NB4 (cell line): ENCODE measurements at regions not wholly inside any gene's neighbourhood (a gene's known extent, or its start where the extent isn't known, plus 50 kb on each side); places are given as distances from the start of the nearest gene placed in this dataset.
"Not testable (repeated sequence)": the region's sequence is repeated elsewhere in the genome, so short reads cannot be mapped to it uniquely, and the experiment has no call there.

Experiments
- DNase-seq: peaks from one replicate; pipeline ENCODE4 v3.0.0; 2010; ENCODE audit warnings: low read depth
- H3K4me3 ChIP-seq: one replicate; pipeline ENCODE4 v1.5.1; 2011; ENCODE audit warnings: mild to moderate bottlenecking, low read depth, low read length, moderate library complexity
- MYC ChIP-seq: IDR thresholded peaks from 2 replicates; pipeline ENCODE4 v1.6.1; 2011; ENCODE audit warnings: low read depth, low read length
- POLR2A ChIP-seq: IDR thresholded peaks from 2 replicates; pipeline ENCODE4 v1.6.1; 2011; ENCODE audit warnings: mild to moderate bottlenecking; ENCODE audit not compliant: insufficient read length; ENCODE audit errors: extremely low read depth
- TF ChIP-seq, protein P1 (sequence below): IDR thresholded peaks from 2 replicates; pipeline ENCODE4 v1.6.1; 2011; ENCODE audit warnings: low read depth, low read length
- TF ChIP-seq, protein P2 (sequence below): IDR thresholded peaks from one replicate; pipeline ENCODE4 v1.5.1; 2012; ENCODE audit warnings: low read depth, low read length

DNA sequence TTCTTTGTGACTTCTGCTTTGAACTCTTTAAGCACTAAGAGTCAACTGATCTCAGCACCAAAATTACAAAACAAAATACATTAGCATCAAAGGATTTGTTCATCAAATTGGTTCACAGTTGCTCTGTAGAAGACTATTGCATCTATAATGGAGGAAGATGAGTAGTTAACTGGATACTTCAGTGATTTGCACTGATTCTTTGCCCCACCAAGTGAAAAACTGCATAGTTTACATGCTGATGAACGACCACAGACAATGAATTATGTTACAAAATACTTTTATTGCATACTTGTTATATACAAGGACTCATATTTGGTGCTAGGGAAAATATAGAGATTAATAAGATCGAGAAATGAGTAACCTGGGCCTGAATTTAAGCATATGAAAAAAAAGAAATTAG, 107.2 kb downstream of the SCG2 start:
- TF ChIP-seq, protein P1, sequence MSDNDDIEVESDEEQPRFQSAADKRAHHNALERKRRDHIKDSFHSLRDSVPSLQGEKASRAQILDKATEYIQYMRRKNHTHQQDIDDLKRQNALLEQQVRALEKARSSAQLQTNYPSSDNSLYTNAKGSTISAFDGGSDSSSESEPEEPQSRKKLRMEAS: no peak
- no peak for TF ChIP-seq MYC
- TF ChIP-seq, protein P2, sequence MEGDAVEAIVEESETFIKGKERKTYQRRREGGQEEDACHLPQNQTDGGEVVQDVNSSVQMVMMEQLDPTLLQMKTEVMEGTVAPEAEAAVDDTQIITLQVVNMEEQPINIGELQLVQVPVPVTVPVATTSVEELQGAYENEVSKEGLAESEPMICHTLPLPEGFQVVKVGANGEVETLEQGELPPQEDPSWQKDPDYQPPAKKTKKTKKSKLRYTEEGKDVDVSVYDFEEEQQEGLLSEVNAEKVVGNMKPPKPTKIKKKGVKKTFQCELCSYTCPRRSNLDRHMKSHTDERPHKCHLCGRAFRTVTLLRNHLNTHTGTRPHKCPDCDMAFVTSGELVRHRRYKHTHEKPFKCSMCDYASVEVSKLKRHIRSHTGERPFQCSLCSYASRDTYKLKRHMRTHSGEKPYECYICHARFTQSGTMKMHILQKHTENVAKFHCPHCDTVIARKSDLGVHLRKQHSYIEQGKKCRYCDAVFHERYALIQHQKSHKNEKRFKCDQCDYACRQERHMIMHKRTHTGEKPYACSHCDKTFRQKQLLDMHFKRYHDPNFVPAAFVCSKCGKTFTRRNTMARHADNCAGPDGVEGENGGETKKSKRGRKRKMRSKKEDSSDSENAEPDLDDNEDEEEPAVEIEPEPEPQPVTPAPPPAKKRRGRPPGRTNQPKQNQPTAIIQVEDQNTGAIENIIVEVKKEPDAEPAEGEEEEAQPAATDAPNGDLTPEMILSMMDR: no peak
- TF ChIP-seq POLR2A: no peak
- no peak for DNase-seq
- H3K4me3 ChIP-seq: no peak overlapping the region

DNA sequence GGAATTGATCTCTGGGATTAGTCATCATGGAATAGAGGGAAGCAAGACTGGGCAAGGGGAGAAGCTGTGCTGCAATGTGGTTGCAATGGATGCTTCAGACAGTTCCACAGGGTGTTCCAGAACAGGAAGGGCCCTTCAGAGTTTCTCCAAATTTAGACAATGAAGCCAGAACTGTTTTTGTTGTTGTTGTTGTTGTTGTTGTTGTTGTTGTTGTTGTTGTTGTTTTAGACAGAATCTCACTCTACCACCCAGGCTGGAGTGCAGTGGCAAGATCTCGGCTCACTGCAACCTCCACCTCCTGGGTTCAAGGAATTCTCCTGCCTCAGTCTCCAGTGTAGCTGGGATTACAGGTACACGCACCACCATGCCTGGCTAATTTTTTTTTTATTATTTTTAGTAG, 105.3 kb downstream of the SCG2 start:
- not testable (repeated sequence) for DNase-seq, H3K4me3 ChIP-seq

DNA sequence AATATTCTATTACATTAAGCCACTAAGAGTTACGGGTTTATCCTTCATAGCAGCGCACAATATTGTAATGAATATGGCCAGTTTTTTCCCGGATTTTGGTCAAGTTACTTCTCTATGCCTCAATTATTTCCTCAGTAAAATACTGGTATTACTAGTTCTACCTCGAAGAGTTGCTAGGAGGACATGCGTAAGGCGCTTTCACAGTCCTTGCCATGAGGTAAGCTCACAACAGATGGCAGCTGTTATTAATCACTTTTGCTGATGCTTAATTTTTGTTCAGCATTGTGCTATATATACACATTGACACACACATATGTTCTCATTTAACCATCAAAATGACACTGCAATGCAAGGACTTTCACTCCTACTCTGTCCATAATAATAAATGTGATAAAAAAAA, 101.5 kb downstream of the SCG2 start:
- DNase-seq: no peak
- TF ChIP-seq MYC (no peak), POLR2A (no peak)
- TF ChIP-seq, protein P1: no peak
- TF ChIP-seq, protein P2: no peak
- H3K4me3 ChIP-seq: no peak overlapping the region

DNA sequence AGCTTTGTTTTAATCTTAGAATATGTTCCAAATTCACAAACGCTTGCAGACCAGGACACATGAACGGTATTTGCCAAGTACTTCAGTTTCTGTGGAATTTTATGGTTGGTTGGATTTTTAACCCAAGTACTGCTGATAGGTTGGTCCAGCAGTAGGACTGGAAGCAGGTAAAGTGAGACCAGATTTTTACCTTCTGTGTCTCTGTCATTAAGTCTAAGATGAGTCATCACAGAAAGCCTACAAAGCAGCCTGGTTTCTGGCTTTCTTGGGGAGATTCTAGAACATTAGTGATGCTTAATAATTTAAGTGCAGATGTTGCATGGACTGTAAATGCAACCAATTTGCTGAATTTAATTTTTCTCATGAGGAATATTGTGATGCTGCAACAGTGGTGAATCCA, 100.5 kb downstream of the SCG2 start:
- TF ChIP-seq MYC: no peak
- no peak for DNase-seq
- no peak overlapping the region for H3K4me3 ChIP-seq

DNA sequence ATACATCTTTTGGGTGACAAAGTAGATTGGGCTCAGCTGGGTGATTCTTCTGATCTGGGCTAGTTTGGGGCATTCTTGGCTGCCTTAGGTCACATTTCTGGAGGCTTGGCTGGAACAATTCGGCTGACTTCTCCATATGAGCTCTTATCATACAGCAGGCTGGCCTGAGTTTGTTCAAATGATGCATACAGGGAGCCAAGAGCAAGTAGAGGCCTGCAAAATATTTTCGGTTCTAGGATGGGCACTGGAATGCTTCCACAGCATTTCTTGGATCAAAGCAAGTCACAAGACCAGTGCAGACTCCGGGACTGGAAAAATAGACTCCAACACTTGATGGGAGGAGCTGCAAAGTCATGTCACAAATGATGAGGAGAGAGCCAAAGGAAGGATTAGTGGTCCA, 98.4 kb downstream of the SCG2 start:
- TF ChIP-seq POLR2A (no peak), MYC (no peak)
- TF ChIP-seq, protein P1: no peak
- TF ChIP-seq, protein P2: no peak
- no peak overlapping the region for H3K4me3 ChIP-seq

DNA sequence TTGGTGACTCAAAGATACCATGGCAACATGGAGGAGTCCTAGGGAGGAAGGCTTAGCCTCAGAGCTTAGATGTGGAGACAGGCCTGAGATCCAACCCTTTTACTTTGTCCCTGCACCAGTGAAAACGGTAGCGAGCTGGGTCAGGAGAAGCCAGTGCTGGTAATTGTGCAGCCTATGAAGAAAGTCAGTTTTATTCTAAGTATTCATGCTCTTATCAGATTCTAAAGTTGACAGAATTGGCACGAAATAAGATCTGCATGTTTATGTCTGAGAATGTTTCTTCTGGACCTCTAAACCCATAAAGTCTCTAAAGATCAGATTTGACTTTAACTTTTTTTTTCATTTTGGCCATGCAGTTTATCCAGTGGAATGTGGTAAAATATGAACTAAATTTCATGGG, 93.8 kb downstream of the SCG2 start:
- no peak for TF ChIP-seq MYC
- H3K4me3 ChIP-seq: no peak overlapping the region
- DNase-seq: no peak

More for the DNA sequence above, 98.4 kb downstream of the SCG2 start:
- no peak for DNase-seq

DNA sequence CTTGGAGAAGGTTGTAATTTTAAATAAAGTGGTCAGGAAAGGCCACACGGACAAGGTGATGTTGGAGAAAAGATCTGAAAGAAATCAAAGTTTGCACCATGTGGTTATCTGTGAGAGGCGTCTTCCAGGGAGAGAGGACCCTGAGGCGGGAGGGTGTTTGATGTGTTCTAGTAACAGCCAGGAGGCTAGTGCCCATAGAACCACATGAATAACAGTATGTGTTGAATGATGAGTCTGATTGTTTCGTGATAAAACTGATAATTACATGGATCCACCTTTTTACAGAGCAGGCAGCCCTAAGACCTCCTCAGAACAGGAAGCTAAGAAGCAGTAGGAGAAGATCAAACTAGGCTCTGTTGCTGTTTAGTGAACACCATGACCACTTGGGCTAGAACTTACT, 91.4 kb downstream of the SCG2 start:
- no peak overlapping the region for H3K4me3 ChIP-seq
- no peak for TF ChIP-seq MYC
- DNase-seq: no peak

DNA sequence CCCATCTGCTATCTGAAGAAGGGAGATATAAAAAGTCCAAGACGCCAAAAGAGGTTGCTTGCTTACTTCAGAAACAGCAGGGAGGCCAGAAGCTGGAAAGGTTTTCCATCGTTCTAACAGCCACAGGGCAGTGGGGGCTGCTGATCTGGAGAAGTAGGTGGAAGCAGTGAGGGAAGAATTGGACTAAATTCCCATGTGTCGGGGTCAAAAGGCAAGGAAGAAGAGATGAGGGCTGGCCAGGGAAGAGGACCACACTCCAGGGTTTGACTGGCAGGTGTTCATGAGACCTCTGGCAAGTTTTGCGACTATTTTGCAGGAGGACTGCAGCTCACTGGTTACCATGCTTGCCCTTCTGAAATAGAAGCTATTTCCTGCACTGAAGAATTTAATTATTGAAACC, 91.0 kb downstream of the SCG2 start:
- no peak for DNase-seq
- no peak for TF ChIP-seq MYC
- TF ChIP-seq, protein P1: no peak
- TF ChIP-seq, protein P2: no peak
- no peak overlapping the region for H3K4me3 ChIP-seq
